Activated CD4-positive, alpha-beta memory T cell treated with anti-CD3 and anti-CD28 coated beads for 36 hours (primary cell): ENCODE measurements at regions not wholly inside any gene's neighbourhood (a gene's known extent, or its start where the extent isn't known, plus 50 kb on each side); places are given as distances from the start of the nearest gene placed in this dataset.
"Not testable (repeated sequence)": the region's sequence is repeated elsewhere in the genome, so short reads cannot be mapped to it uniquely, and the experiment has no call there.

ENCODE experiments used
- CTCF ChIA-PET: fragments of 350-600 bp; sonication (Branson Sonifier 250); formaldehyde crosslinking; loops from one replicate; lab custom pipeline; 2021; ENCODE audit warnings: antibody characterized with exemption, inconsistent platforms; lab: Charles Lee
- POLR2A ChIA-PET: fragments of 350-600 bp; sonication (Branson Sonifier 250); formaldehyde crosslinking; loops from one replicate; lab custom pipeline; 2021; ENCODE audit warnings: antibody characterized with exemption; lab: Charles Lee
- DNase-seq: peaks from one replicate; pipeline ENCODE4 v3.0.0-alpha.2; 2020
- H3K27ac Mint-ChIP-seq: one replicate; pipeline ENCODE4 v1.8.0; 2021; ENCODE audit warnings: mixed read lengths
- H3K27me3 Mint-ChIP-seq: one replicate; pipeline ENCODE4 v1.8.0; 2021; ENCODE audit warnings: mixed read lengths
- H3K36me3 Mint-ChIP-seq: one replicate; pipeline ENCODE4 v1.8.0; 2021; ENCODE audit warnings: mixed read lengths
- H3K4me1 Mint-ChIP-seq: one replicate; pipeline ENCODE4 v1.8.0; 2021; ENCODE audit warnings: low read depth, mixed read lengths
- H3K4me3 Mint-ChIP-seq: one replicate; pipeline ENCODE4 v1.8.0; 2021; ENCODE audit warnings: mild to moderate bottlenecking, mixed read lengths
- H3K9me3 Mint-ChIP-seq: one replicate; pipeline ENCODE4 v1.8.0; 2021; ENCODE audit warnings: mixed read lengths
- intact Hi-C: fragments of 100-400 bp; cut with micrococcal nuclease; formaldehyde crosslinking; loops from one replicate; pipeline ENCODE4 v1.15.1; 2023

DNA sequence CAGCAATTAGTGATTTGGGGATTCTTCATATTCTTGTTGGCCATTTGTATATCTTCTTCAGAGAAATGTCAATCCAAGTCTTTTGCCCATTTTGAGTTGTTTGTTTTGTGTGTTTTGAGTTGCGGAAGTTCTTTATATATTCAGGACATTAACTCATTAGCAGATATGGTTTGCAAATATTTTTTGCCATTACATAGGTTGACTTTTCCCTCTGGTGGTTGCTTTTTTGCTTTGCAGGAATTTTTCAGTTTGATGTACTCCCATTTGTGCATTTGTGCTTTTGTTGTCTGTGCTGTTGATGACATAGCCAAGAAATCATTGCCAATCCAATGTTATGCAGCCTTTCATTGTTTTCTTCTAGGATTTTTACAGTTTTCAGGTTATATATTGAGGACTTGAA is 63.6 kb upstream of the DNAJC1 start:
- H3K4me1 Mint-ChIP-seq: no peaks in the 10 kb centered on the region
- intact Hi-C loops: no loop called here
- H3K4me3 Mint-ChIP-seq: no peak overlapping the region
- ChIA-PET POLR2A (no interaction called here), CTCF (no interaction called here)
- H3K27me3 Mint-ChIP-seq: no peaks in the 10 kb centered on the region
- no peak for DNase-seq
- peaks cover 4% of the 10 kb centered on the region for H3K36me3 Mint-ChIP-seq
- peaks cover 40% of the 10 kb centered on the region for H3K9me3 Mint-ChIP-seq
- no peak overlapping the region for H3K27ac Mint-ChIP-seq

DNA sequence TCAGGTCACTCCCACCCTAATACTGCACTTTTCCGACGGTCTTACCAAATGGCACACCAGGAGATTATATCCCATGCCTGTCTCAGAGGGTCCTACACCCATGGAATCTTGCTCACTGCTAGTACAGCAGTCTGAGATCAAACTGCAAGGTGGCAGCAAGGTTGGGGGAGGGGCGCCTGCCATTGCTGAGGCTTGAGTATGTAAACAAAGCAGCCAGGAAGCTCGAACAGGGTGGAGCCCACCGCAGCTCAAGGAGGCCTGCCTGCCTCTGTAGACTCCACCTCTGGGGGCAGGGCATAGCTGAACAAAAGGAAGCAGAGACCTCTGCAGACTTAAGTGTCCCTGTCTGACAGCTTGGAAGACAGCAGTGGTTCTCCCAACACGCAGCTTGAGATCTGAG is 57.5 kb upstream of the DNAJC1 start:
- H3K4me3 Mint-ChIP-seq, H3K27ac Mint-ChIP-seq, intact Hi-C loops, CTCF ChIA-PET, H3K36me3 Mint-ChIP-seq, POLR2A ChIA-PET, H3K4me1 Mint-ChIP-seq, H3K27me3 Mint-ChIP-seq: not testable (repeated sequence)
- peak; percentile 18 for DNase-seq
- H3K9me3 Mint-ChIP-seq: peaks cover 23% of the 10 kb centered on the region

DNA sequence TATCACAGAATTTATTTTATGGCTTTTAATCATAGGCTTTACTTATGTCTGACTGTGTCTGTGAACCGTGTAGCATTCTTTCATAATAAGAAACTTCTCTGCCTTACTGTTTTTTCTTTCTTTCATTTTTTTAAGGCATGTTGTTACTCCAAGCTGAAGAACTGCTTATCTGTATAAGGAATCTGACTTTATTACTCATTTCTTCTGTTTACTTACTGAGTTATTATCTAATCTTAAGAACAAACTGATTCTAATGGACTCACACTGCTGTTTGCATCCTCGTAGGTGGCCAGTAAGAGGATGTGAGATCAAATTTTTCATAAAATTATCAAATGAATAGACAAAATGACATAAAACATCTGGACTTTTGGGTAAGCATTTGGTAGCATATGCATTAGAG is 54.7 kb upstream of the DNAJC1 start:
- intact Hi-C loops: no loop called here
- Mint-ChIP-seq H3K4me1 (peaks cover 9% of the 10 kb centered on the region), H3K36me3 (peaks cover 2% of the 10 kb centered on the region), H3K9me3 (peaks cover 8% of the 10 kb centered on the region), H3K27ac (no peak overlapping the region), H3K4me3 (no peak overlapping the region), H3K27me3 (no peaks in the 10 kb centered on the region)
- ChIA-PET CTCF (interaction anchor here (0.8 kb wide), 1 partner anchor 130 kb away, joined by 4 read pairs; no protein-coding TSS in a partner anchor), POLR2A (no interaction called here)
- DNase-seq: no peak

DNA sequence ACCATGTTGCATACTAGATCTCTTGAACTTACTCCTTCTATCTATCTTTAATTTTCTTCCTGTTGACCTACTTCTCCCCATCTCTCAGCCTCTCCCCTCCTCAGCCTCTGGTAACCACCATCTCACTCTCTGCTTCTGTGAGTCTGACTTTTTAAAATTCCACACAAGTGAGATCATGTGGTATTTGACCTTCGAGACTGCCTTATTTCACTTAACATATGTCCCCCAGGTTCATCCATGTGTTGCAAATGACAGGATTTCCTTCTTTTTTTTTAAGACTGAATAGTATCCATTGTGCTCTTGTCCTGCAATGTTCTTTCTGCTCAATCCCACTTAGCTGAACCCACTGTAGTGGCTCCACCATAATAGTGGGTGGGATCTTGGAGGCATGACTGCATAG is 51.4 kb upstream of the DNAJC1 start:
- POLR2A ChIA-PET: no interaction called here
- H3K36me3 Mint-ChIP-seq: peaks cover 2% of the 10 kb centered on the region

More for the DNA sequence above, 51.4 kb upstream of the DNAJC1 start:
- CTCF ChIA-PET: no interaction called here
- H3K9me3 Mint-ChIP-seq: peaks cover 7% of the 10 kb centered on the region
- intact Hi-C loops: no loop called here
- H3K27ac Mint-ChIP-seq: no peak overlapping the region
- no peak for DNase-seq
- no peak overlapping the region for H3K4me3 Mint-ChIP-seq
- no peaks in the 10 kb centered on the region for H3K27me3 Mint-ChIP-seq
- no peaks in the 10 kb centered on the region for H3K4me1 Mint-ChIP-seq
